Neural progenitor cell (in vitro differentiated cells): ENCODE measurements at regions not wholly inside any gene's neighbourhood (a gene's known extent, or its start where the extent isn't known, plus 50 kb on each side); places are given as distances from the start of the nearest gene placed in this dataset.

ENCODE experiments used
- CTCF ChIP-seq: fragments of 200-600 bp; sonication (generic); IDR thresholded peaks from 2 replicates; pipeline ENCODE4 v1.5.1; 2017; ENCODE audit warnings: antibody characterized with exemption, mild to moderate bottlenecking
- EZH2 ChIP-seq: fragments of 200-600 bp; sonication (generic); IDR thresholded peaks from 2 replicates; pipeline ENCODE4 v1.6.1; 2017; ENCODE audit warnings: antibody characterized with exemption, mild to moderate bottlenecking, moderate library complexity
- EZH2phosphoT487 ChIP-seq: fragments of 200-600 bp; sonication (generic); IDR thresholded peaks from 2 replicates; pipeline ENCODE4 v1.6.1; 2017; ENCODE audit warnings: antibody characterized with exemption

GRCh38 chr2:140013545-140014203 is 1233.5 kb upstream of the NXPH2 start:
- TF ChIP-seq CTCF: no peak
- no peak for TF ChIP-seq EZH2phosphoT487
- no peak for TF ChIP-seq EZH2
